Epidermal melanocyte (primary cell): ENCODE measurements at regions not wholly inside any gene's neighbourhood (a gene's known extent, or its start where the extent isn't known, plus 50 kb on each side); places are given as distances from the start of the nearest gene placed in this dataset.
A peak's percentile ranks its signal among the peaks of the same experiment; 100 is the strongest.

Experiments used
- DNase-seq: peaks from one replicate; pipeline ENCODE4 v3.0.0; 2011; ENCODE audit warnings: low spot score; ENCODE audit not compliant: insufficient read length

GRCh38 chr11:35077709-35078469 is 61.1 kb upstream of the CD44 start:
- DNase-seq = no peak

- no peak for DNase-seq
Measured at GRCh38 chr11:35078470-35078735, 60.6 kb upstream of the CD44 start.

DNA sequence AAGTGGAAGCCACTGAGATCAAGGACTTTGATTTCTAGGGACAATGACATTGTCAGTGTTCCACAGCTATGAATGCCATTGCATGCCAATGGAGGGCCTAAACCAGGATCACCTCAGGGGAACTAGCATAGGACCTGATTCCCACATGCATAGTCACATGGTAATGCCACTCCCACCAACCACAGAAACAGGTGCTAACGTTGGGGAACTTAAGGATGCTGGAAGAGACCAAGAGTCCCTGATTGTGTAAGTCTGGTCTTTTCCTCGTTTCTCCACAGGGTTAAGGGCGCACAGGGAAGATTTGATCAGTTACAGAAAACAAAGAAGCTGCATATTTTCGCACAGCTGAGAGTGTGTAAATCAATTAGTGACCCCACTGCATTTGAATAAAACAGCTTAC is 59.4 kb upstream of the CD44 start:
- DNase-seq = no peak

DNA sequence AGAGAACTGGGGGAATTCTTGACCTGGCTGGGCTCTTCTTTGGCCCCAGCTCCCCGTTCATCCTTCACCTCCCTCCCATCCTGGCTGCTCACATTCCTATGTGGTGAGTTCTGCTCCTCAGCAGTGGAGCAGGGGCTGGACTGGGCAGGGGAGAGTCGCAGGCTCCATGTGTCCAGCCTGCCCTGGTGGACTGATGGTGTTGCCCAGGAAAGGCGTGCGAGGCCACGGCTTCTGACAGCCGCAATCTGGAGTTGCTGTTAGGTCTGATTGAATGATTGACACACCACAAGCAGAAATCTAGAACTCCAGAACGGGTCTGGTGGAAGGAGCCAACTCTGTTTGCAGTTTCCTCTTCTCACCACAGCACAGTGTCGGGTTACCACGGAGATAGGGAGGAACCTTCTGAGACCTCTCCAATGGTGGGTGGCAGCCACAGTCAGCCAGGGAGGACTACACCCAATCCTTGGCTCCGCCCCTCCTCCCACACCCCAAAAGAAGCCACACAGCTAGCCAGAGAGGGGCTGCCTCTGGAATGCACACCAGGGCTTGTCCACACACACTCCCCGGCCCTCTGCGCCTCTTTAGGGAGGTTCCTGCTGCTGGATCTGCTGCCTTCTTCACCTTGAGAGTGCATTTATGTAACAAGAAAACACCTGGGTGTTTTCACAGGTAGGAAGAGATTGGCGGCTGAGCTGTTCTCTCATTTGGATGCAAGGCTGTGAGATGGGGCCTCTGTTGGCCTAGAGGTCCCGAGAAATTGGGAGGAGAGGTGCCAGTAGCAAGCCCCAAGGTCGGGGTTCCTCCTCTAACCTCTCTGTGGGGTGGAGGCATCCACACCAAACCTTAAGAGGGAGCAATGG is 56.4 kb upstream of the CD44 start:
- DNase-seq = peak; percentile 50

GRCh38 chr11:35083181-35083430 is 55.9 kb upstream of the CD44 start:
- DNase-seq = no peak

GRCh38 chr11:35083431-35084238 is 55.3 kb upstream of the CD44 start:
- peak; percentile 71 for DNase-seq

DNA sequence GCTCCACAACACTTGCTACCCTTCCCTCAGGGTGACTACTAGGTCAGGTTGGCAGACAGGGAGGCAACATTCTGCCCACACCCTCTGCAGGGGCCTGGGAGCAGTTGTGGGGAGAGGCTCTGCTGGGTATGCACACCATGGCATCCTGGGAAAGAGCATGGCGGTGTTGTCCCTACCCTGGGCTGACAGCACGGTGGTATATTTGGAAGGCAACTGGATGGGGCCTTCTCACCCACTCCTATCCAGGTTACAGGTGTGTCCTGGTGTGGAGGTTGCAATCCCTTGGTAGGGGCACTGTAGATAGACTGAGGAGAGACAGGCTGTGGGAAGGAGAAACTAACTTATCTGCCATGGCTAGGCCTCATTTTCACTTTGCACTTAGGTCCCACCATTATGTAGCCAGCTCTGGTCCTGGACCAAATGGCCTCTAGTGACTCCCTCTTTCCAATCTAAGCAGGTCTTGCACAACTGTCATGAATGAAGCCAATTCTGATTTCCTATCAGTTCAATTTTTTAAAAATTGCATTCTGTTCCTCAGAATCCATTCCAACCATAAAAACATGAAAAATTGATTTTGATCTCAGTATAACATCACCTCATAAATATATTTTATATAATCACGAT is 54.0 kb upstream of the CD44 start:
- DNase-seq = no peak

DNA sequence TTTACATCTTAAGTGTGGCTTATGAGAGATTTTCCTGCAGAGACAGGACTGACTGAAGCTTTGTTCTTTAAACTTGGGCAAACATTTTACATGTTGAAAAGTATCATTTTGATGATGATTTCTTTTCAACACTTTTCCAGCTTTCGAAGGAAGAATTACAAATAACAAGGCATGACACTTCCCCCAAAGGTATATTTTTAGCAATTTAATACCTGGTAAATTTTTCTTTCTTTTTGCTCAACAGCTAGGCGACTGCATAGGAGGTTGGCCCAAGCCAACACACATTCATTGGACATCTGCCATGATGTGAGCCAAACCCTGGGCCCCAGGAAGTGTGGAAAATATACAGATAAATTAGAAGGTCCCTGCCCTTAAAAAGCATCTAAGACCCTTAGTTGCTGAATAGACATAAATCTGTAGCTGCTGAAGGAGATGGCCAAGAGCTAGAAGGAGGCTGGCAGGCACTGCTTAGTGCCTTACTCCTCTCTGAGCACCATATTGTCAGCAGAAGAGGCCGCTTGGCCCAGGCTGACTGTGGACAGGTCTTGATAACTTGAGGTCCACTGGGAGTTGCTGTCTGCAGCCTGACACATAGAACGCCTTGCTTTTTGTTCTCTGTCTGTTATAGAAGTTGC is 53.3 kb upstream of the CD44 start:
- no peak for DNase-seq

- DNase-seq = peak; percentile 44
Measured at GRCh38 chr11:35087648-35088047, 51.3 kb upstream of the CD44 start.

DNA sequence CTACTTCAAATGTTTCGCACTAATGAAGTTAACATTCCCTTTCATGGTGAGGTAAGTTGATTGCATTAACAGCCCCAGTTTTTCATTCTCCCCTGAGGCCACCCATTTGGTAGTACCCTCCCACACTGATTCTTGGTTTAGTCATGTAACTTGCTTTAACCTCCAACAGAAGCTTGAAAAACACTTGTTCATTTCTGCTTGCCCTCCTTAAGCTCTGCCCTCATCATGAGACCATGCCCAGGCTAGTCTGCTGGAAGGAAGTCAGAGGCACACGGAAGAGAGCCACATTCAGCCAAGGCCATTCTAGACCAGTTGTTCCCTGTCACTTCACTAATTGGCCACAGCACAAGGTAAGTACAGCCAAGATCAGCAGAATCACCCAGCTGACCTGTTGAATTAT is 50.7 kb upstream of the CD44 start:
- DNase-seq = no peak

DNA sequence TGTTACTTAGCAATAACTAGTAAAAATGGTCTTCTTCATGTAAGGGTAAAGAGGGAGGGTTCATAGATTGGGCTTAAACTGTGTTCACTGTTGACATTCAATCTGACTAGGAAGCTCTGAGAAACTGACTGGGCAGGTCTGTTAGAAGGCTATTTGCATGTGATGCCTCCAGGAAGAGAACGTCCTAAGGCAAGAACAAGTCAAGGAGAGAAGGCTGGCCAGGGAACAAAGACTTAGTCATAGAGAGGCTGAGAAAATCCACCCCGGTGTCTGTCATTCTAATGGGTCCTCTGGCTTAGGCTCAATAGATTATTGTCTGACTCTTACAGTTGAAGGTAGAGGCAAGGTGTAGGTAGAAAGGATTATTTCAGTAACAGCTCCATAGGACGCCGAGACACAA is 50.3 kb upstream of the CD44 start:
- DNase-seq = peak; percentile 67
